GM19452 (cell line): ENCODE measurements at regions not wholly inside any gene's neighbourhood (a gene's known extent, or its start where the extent isn't known, plus 50 kb on each side); places are given as distances from the start of the nearest gene placed in this dataset.
"Not testable (repeated sequence)": the region's sequence is repeated elsewhere in the genome, so short reads cannot be mapped to it uniquely, and the experiment has no call there.

Source experiments
- ATAC-seq: cut with Tn5 transposase; IDR thresholded peaks from one replicate; pipeline ENCODE4 v1.9.1; 2021; ENCODE audit not compliant: unreplicated experiment

- ATAC-seq, result no peak
Measured at GRCh38 chr4:103318327-103318726, 120.2 kb upstream of the CENPE start.

GRCh38 chr4:103308248-103308561 is 110.1 kb upstream of the CENPE start:
- no peak for ATAC-seq

GRCh38 chr4:103307453-103308247 is 109.5 kb upstream of the CENPE start:
- no peak for ATAC-seq

GRCh38 chr4:103306870-103307375 is 108.8 kb upstream of the CENPE start:
- no peak for ATAC-seq

- no peak for ATAC-seq
Measured at GRCh38 chr4:103305355-103305754, 107.2 kb upstream of the CENPE start.

- no peak for ATAC-seq
Measured at GRCh38 chr4:103303011-103303410, 104.9 kb upstream of the CENPE start.

GRCh38 chr4:103292959-103293358 is 94.8 kb upstream of the CENPE start:
- ATAC-seq, result no peak

- ATAC-seq, result no peak
Measured at GRCh38 chr4:103292373-103292772, 94.2 kb upstream of the CENPE start.

- ATAC-seq, result no peak
Measured at GRCh38 chr4:103289186-103289585, 91.0 kb upstream of the CENPE start.

- ATAC-seq, result no peak
Measured at GRCh38 chr4:103272174-103272573, 74.0 kb upstream of the CENPE start.

GRCh38 chr4:103268746-103269145 is 70.6 kb upstream of the CENPE start:
- no peak for ATAC-seq

- ATAC-seq, result no peak
Measured at GRCh38 chr4:103264905-103265304, 66.8 kb upstream of the CENPE start.

GRCh38 chr4:103256068-103256467 is 57.9 kb upstream of the CENPE start:
- ATAC-seq, result not testable (repeated sequence)
